ENCODE measurements at regions not wholly inside any gene's neighbourhood (a gene's known extent, or its start where the extent isn't known, plus 50 kb on each side); places are given as distances from the start of the nearest gene placed in this dataset.

DNA sequence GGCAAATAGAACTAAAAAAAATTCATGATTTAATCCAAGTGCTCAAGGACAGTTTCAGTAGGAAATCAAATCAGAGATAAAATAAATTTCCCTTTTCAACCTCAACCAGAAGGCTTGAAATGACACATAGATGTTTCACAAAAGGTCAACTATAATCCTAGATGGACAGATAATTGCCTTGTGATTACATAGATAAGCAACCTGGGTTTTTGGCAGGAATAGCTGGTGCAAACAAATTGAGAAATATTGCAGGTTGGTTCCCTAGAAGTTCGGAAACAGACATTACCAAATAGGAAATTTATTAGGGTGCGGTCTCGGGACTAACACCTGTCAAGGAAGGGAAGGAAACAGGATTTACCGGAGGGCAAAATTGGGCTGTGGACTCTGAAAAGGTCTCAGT lies 497.5 kb downstream of the COG6 start:
- Histone ChIP-seq H3K36me3 (ENCODE audit: control insufficient read depth in 2 of 2, insufficient read depth in 2 of 2, low read length in 2 of 2) (no peaks in the 10 kb centered on the region), H3K4me3 (ENCODE audit: low read length in 2 of 2) (no peak overlapping the region), H3K4me1 (ENCODE audit: control insufficient read depth, insufficient read depth, low read length) (peaks cover 7% of the 10 kb centered on the region), H3K9ac (ENCODE audit: low read length in 2 of 2) (no peak overlapping the region), H3K27ac (ENCODE audit: low read length) (no peak overlapping the region), H3K27me3 (ENCODE audit: control insufficient read depth in 1 of 2, insufficient read depth in 2 of 2, low read length in 2 of 2) (no peaks in the 10 kb centered on the region), H3K9me3 (ENCODE audit: control insufficient read depth in 2 of 2, low read length in 2 of 2) (no peaks in the 10 kb centered on the region)

DNA sequence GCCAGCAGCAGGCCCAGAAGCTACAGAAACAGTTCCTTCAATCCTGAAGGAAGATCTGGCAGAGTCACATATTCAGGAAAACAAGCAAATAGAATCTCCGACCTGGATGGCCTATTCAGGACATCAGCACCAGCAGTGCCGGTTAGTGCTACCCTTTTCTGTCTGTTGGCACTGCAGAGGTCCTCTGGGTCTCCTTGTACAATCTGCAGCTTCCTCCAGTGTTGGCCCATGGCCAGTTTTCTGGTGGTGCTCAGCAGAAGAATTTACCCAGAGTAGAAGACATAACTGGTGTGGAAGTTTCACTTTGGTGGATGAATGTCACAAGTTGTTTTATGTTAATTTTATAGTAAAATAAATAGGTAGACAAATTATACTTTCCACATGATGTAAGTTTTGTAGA lies 498.1 kb downstream of the COG6 start:
- peaks cover 7% of the 10 kb centered on the region for H3K4me1 ChIP-seq (ENCODE audit: control insufficient read depth, insufficient read depth, low read length)
- no peak overlapping the region for H3K27ac ChIP-seq (ENCODE audit: low read length)

DNA sequence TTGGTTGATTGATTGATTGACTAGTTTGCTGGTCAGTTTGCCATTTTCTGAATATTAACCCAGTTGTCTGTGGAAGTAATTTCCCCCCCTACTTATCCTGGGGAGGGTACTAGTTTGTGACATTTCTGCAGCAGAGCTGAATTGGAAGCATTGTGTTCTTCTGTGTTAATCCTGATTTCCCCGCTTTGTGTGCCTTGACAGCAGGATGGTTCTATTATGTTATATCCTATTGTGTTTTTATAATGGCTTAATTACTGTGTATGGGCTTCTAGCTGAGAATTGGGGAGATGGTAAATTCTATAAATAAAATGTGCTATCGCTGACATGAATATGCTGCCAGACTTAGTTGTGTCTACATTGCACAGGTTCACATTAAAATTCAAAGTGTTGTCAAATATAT lies 499.7 kb downstream of the COG6 start:
- Histone ChIP-seq H3K27ac (ENCODE audit: low read length) (no peak overlapping the region), H3K4me3 (ENCODE audit: low read length in 2 of 2) (no peak overlapping the region), H3K36me3 (ENCODE audit: control insufficient read depth in 2 of 2, insufficient read depth in 2 of 2, low read length in 2 of 2) (no peaks in the 10 kb centered on the region), H3K27me3 (ENCODE audit: control insufficient read depth in 1 of 2, insufficient read depth in 2 of 2, low read length in 2 of 2) (no peaks in the 10 kb centered on the region), H3K9me3 (ENCODE audit: control insufficient read depth in 2 of 2, low read length in 2 of 2) (no peaks in the 10 kb centered on the region), H3K9ac (ENCODE audit: low read length in 2 of 2) (no peak overlapping the region), H3K4me1 (ENCODE audit: control insufficient read depth, insufficient read depth, low read length) (no peaks in the 10 kb centered on the region)

More for the DNA sequence above, 498.1 kb downstream of the COG6 start:
- Histone ChIP-seq H3K36me3 (ENCODE audit: control insufficient read depth in 2 of 2, insufficient read depth in 2 of 2, low read length in 2 of 2) (no peaks in the 10 kb centered on the region), H3K9me3 (ENCODE audit: control insufficient read depth in 2 of 2, low read length in 2 of 2) (no peaks in the 10 kb centered on the region), H3K27me3 (ENCODE audit: control insufficient read depth in 1 of 2, insufficient read depth in 2 of 2, low read length in 2 of 2) (no peaks in the 10 kb centered on the region), H3K4me3 (ENCODE audit: low read length in 2 of 2) (no peak overlapping the region), H3K9ac (ENCODE audit: low read length in 2 of 2) (no peak overlapping the region)

DNA sequence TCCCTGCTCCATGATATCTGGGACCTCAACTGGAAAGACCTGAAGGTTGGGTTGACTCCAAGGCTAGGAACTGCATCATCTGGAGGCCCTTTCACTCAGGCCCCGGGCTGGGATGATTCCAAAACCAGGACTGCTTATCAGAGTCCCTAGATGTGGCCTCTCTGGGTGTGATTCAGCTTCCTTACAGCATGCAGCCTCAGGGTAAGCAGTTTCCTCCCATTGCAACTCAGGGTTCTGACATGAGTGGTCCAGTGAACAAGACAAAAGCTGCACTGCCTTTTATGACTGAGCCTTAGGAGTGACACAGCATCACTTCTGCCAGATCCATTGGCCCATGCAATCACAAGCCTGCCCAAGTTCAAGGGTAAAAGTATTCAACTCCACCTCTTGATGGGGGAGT lies 502.8 kb downstream of the COG6 start:
- Histone ChIP-seq H3K4me1 (ENCODE audit: control insufficient read depth, insufficient read depth, low read length) (no peaks in the 10 kb centered on the region), H3K27me3 (ENCODE audit: control insufficient read depth in 1 of 2, insufficient read depth in 2 of 2, low read length in 2 of 2) (no peaks in the 10 kb centered on the region), H3K9ac (ENCODE audit: low read length in 2 of 2) (no peak overlapping the region), H3K9me3 (ENCODE audit: control insufficient read depth in 2 of 2, low read length in 2 of 2) (no peaks in the 10 kb centered on the region), H3K36me3 (ENCODE audit: control insufficient read depth in 2 of 2, insufficient read depth in 2 of 2, low read length in 2 of 2) (no peaks in the 10 kb centered on the region), H3K4me3 (ENCODE audit: low read length in 2 of 2) (no peak overlapping the region), H3K27ac (ENCODE audit: low read length) (no peak overlapping the region)

DNA sequence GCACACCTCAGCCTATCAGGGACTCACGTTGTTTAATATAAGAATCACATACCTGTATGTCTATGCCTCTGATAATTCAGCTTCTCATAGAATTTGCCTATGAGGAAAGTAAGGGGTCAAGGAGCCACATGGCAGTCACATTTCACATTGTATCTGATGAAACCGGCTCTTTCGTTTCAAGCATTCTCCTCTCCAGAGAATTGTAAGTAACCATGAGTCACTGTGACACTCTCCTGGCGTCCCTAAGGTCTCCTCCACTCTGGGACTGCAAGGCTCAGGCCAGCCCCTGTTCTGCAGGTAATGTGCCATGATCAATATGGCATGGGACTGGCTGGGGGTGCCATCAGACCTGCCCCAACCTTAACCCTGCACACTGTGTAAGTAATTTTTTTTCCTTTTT lies 503.3 kb downstream of the COG6 start:
- Histone ChIP-seq H3K4me1 (ENCODE audit: control insufficient read depth, insufficient read depth, low read length) (no peaks in the 10 kb centered on the region), H3K36me3 (ENCODE audit: control insufficient read depth in 2 of 2, insufficient read depth in 2 of 2, low read length in 2 of 2) (no peaks in the 10 kb centered on the region), H3K27me3 (ENCODE audit: control insufficient read depth in 1 of 2, insufficient read depth in 2 of 2, low read length in 2 of 2) (no peaks in the 10 kb centered on the region), H3K9ac (ENCODE audit: low read length in 2 of 2) (no peak overlapping the region), H3K27ac (ENCODE audit: low read length) (no peak overlapping the region), H3K9me3 (ENCODE audit: control insufficient read depth in 2 of 2, low read length in 2 of 2) (no peaks in the 10 kb centered on the region), H3K4me3 (ENCODE audit: low read length in 2 of 2) (no peak overlapping the region)

DNA sequence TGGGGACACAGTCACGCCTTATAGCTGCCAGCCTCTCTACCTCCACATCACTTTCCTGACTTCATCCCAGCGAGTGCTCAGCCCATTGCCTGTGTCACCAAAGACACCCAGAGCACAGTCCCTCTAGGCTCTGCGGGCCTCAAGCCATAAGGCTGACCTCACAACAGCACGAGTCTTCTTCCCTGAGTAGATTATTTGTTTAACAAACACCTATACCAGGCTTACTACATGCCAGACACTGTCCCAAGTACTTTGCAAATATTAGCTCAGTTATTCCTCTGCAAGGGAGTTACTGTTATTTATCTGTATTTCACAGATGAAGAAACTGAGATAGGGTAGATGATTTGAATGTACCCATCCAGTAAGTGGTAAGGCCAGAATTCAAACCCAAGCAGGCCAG lies 504.3 kb downstream of the COG6 start:
- no peaks in the 10 kb centered on the region for H3K36me3 ChIP-seq (ENCODE audit: control insufficient read depth in 2 of 2, insufficient read depth in 2 of 2, low read length in 2 of 2)
- no peak overlapping the region for H3K9ac ChIP-seq (ENCODE audit: low read length in 2 of 2)
- no peaks in the 10 kb centered on the region for H3K27me3 ChIP-seq (ENCODE audit: control insufficient read depth in 1 of 2, insufficient read depth in 2 of 2, low read length in 2 of 2)
- H3K4me3 ChIP-seq (ENCODE audit: low read length in 2 of 2): no peak overlapping the region
- H3K4me1 ChIP-seq (ENCODE audit: control insufficient read depth, insufficient read depth, low read length): no peaks in the 10 kb centered on the region
- H3K27ac ChIP-seq (ENCODE audit: low read length): no peak overlapping the region
- no peaks in the 10 kb centered on the region for H3K9me3 ChIP-seq (ENCODE audit: control insufficient read depth in 2 of 2, low read length in 2 of 2)

DNA sequence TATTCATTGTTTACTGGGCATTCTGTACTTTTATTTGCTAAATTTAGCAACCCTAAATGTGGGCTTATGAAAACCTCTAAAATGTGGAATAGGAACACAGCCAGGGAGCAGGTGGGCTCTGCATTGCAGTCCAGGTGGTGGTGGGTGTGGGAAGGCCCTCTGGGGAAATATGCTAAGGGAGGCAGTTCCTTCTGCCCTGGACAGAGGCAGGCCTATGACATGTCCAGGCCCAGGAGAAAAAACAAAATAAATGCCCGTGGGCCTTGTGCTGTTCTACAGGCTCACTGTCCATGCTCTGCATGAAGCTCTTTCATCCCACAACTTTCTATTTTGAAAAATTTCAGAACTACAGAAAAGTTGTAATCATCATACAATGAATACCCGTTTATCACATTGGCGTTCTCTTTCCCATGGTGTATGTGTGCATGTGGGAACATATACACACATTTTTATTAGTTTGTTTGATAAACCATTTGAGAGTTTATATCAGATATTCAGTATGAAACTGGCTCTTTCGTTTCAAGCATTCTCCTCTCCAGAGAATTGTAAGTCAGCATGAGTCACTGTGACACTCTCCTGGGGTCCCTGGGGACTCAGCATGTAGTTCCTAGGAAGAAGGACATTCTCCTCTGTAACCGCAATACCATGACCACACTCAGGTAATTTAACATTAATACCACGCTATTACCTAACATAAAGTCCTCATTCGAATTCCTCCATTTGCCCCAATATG lies 505.3 kb downstream of the COG6 start:
- Histone ChIP-seq H3K4me1 (ENCODE audit: control insufficient read depth, insufficient read depth, low read length) (no peaks in the 10 kb centered on the region), H3K4me3 (ENCODE audit: low read length in 2 of 2) (no peak overlapping the region), H3K9ac (ENCODE audit: low read length in 2 of 2) (no peak overlapping the region), H3K36me3 (ENCODE audit: control insufficient read depth in 2 of 2, insufficient read depth in 2 of 2, low read length in 2 of 2) (no peaks in the 10 kb centered on the region), H3K27ac (ENCODE audit: low read length) (no peak overlapping the region), H3K27me3 (ENCODE audit: control insufficient read depth in 1 of 2, insufficient read depth in 2 of 2, low read length in 2 of 2) (no peaks in the 10 kb centered on the region), H3K9me3 (ENCODE audit: control insufficient read depth in 2 of 2, low read length in 2 of 2) (no peaks in the 10 kb centered on the region)

DNA sequence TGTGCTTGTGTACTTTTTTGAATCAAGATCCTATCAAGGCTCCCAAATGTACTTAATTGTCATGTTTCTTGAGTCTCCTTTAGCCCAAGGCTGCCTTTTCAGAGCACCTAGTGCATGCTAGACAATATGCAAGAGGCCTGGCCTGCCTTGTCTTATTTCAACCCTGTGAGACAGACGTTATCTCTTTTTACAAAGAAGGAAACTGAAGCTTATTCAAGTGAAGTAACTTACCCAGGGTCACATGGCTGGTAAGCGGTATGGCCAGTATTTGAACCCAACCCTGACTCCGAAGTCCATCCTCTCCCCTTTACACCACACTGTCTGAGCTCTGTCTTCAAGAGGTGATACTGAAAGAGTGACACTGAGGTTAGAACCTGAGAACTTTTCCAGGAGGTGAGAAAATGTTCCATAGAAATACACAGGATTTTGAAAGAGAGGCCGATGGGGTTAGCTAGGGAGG lies 505.1 kb downstream of the FOXO1 start:
- Histone ChIP-seq H3K9me3 (ENCODE audit: control insufficient read depth in 2 of 2, low read length in 2 of 2) (no peaks in the 10 kb centered on the region), H3K27me3 (ENCODE audit: control insufficient read depth in 1 of 2, insufficient read depth in 2 of 2, low read length in 2 of 2) (no peaks in the 10 kb centered on the region), H3K27ac (ENCODE audit: low read length) (no peak overlapping the region), H3K4me1 (ENCODE audit: control insufficient read depth, insufficient read depth, low read length) (no peaks in the 10 kb centered on the region), H3K9ac (ENCODE audit: low read length in 2 of 2) (no peak overlapping the region), H3K36me3 (ENCODE audit: control insufficient read depth in 2 of 2, insufficient read depth in 2 of 2, low read length in 2 of 2) (no peaks in the 10 kb centered on the region), H3K4me3 (ENCODE audit: low read length in 2 of 2) (no peak overlapping the region)

DNA sequence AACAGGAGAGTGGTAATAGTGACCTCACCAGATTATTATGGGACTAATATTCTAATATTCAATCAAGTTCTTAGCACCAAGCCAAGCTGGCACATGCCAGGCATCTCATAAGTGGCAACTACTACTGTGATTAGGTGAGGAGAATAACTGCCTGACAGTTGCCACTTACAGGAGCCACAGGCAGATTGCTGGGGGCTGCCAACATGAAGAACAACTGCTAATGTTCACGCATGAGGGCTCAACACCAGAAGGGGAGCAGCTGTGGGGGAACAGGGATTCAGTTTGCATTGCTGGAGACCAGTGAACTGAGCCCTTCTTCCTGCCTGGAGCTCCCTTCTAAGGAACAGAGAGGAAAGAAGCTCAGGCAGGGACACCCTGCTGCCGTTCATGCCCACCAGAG lies 504.5 kb downstream of the FOXO1 start:
- Histone ChIP-seq H3K27me3 (ENCODE audit: control insufficient read depth in 1 of 2, insufficient read depth in 2 of 2, low read length in 2 of 2) (no peaks in the 10 kb centered on the region), H3K4me1 (ENCODE audit: control insufficient read depth, insufficient read depth, low read length) (no peaks in the 10 kb centered on the region), H3K27ac (ENCODE audit: low read length) (no peak overlapping the region)

DNA sequence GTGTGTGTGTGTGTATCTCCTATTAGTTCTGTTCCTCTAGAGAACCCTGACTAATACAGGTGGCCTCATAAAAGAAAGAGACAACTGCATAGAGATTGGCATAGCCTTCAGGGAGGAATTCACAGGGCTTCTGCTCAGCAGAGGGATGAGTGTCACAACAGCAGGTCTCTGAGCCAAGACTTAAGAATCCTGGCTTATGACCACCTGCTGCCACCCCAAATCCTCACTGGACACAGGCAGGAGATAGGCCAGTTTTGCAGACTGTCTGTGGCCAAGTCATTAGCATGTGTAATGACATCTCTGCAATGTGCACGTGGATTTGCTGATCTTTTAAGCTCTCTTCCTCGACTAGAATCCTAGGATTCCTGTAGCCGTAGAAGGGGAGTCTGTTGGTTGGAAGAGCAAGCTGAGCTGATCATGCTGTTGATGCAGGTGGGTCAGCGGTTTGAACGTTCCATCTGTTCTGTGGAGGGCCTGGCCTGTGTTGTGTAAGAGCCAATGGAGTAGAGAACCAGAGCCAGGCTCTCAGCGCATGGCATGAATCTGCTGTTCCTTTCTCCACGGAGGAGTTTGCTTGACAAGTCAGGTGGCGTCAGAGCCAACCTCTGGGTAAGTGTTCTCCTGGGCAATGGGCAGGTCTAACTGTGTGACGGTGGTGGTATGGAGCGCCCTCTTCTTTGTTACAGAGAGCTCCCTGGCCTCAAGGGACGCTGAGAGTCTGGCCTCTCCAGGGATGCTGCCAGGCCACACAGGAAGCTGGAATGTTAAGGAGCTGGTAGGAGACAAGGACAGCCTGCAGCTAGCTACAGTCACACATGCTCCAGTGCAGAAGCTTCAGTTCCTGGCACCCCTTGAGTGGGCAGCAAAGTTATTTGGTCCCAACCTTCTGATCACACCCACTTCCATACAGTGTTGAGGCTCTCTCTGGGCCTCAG lies 503.1 kb downstream of the FOXO1 start:
- Histone ChIP-seq H3K36me3 (ENCODE audit: control insufficient read depth in 2 of 2, insufficient read depth in 2 of 2, low read length in 2 of 2) (no peaks in the 10 kb centered on the region), H3K27me3 (ENCODE audit: control insufficient read depth in 1 of 2, insufficient read depth in 2 of 2, low read length in 2 of 2) (no peaks in the 10 kb centered on the region), H3K4me3 (ENCODE audit: low read length in 2 of 2) (no peak overlapping the region), H3K9ac (ENCODE audit: low read length in 2 of 2) (no peak overlapping the region), H3K9me3 (ENCODE audit: control insufficient read depth in 2 of 2, low read length in 2 of 2) (no peaks in the 10 kb centered on the region), H3K27ac (ENCODE audit: low read length) (no peak overlapping the region), H3K4me1 (ENCODE audit: control insufficient read depth, insufficient read depth, low read length) (no peaks in the 10 kb centered on the region)

More for the DNA sequence above, 504.5 kb downstream of the FOXO1 start:
- Histone ChIP-seq H3K9me3 (ENCODE audit: control insufficient read depth in 2 of 2, low read length in 2 of 2) (no peaks in the 10 kb centered on the region), H3K9ac (ENCODE audit: low read length in 2 of 2) (no peak overlapping the region), H3K36me3 (ENCODE audit: control insufficient read depth in 2 of 2, insufficient read depth in 2 of 2, low read length in 2 of 2) (no peaks in the 10 kb centered on the region), H3K4me3 (ENCODE audit: low read length in 2 of 2) (no peak overlapping the region)

DNA sequence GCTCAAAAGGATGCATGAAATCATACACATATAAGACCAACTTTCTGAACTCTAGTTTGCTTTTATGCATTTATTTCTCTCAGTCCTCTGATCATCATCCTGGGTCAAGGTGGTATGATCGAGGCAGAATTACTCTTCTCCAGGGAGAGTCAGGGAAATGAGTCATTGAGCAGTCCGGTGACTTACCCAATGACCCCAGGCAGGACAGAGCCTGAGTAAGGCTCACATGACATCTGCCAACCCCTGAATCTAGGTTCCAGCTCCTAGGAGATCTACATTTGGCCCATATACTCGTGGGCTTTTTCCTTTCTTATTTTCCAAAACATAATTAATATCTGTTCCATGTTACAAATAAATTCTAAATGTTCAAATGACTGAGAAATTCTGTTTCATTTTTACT lies 502.3 kb downstream of the FOXO1 start:
- Histone ChIP-seq H3K4me3 (ENCODE audit: low read length in 2 of 2) (no peak overlapping the region), H3K36me3 (ENCODE audit: control insufficient read depth in 2 of 2, insufficient read depth in 2 of 2, low read length in 2 of 2) (no peaks in the 10 kb centered on the region), H3K9me3 (ENCODE audit: control insufficient read depth in 2 of 2, low read length in 2 of 2) (no peaks in the 10 kb centered on the region), H3K27ac (ENCODE audit: low read length) (no peak overlapping the region), H3K27me3 (ENCODE audit: control insufficient read depth in 1 of 2, insufficient read depth in 2 of 2, low read length in 2 of 2) (no peaks in the 10 kb centered on the region), H3K9ac (ENCODE audit: low read length in 2 of 2) (no peak overlapping the region), H3K4me1 (ENCODE audit: control insufficient read depth, insufficient read depth, low read length) (no peaks in the 10 kb centered on the region)
